ENCODE measurements at regions not wholly inside any gene's neighbourhood (a gene's known extent, or its start where the extent isn't known, plus 50 kb on each side); places are given as distances from the start of the nearest gene placed in this dataset.

- TF ChIP-seq POLR2AphosphoS5 (IDR thresholded peaks at IDR 0.05) (no peak), POLR2A (IDR thresholded peaks at IDR 0.05) (no peak)
- TF ChIP-seq, protein P1, sequence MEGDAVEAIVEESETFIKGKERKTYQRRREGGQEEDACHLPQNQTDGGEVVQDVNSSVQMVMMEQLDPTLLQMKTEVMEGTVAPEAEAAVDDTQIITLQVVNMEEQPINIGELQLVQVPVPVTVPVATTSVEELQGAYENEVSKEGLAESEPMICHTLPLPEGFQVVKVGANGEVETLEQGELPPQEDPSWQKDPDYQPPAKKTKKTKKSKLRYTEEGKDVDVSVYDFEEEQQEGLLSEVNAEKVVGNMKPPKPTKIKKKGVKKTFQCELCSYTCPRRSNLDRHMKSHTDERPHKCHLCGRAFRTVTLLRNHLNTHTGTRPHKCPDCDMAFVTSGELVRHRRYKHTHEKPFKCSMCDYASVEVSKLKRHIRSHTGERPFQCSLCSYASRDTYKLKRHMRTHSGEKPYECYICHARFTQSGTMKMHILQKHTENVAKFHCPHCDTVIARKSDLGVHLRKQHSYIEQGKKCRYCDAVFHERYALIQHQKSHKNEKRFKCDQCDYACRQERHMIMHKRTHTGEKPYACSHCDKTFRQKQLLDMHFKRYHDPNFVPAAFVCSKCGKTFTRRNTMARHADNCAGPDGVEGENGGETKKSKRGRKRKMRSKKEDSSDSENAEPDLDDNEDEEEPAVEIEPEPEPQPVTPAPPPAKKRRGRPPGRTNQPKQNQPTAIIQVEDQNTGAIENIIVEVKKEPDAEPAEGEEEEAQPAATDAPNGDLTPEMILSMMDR (IDR thresholded peaks at IDR 0.05) = no peak
Measured at GRCh38 chr3:102225005-102225404, 209.8 kb upstream of the ZPLD1 start.
